ENCODE measurements at regions not wholly inside any gene's neighbourhood (a gene's known extent, or its start where the extent isn't known, plus 50 kb on each side); places are given as distances from the start of the nearest gene placed in this dataset.

DNA sequence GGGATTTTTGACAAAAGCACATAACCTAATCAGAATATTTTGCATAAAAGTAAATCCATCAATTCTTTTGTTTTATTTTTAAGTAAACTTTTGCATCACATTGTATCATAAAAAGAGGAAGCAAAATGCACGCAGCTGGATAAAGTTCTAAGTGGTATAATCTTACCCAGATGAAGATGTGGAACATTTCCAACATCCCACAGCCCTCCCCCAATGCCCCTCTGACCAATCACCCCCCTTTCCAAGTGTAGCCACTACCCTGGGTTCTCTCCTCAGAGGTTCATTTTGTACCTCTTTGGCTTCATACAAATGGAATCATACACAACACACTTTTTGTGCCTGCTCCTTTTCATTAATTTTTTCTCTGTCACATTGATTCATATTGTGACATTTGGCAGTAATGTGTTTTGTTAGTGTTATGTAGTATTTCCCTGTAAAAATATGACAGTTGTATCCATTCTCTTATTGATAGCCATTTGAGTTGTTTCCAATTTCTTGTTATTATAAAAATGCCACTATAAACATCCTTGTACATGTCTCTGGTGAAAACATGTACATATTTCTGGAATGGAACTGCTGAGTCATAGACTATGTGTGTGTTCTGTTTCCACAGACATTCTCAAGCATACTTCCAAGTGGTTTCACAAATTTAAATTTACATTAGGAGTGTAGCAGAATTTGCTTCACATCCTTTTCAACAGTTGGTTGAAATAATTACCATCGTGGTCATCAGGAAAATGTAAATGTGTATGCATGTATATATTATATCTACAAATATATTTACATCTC lies 92.9 kb upstream of the SYNDIG1 start:
- no peak for DNase-seq

DNA sequence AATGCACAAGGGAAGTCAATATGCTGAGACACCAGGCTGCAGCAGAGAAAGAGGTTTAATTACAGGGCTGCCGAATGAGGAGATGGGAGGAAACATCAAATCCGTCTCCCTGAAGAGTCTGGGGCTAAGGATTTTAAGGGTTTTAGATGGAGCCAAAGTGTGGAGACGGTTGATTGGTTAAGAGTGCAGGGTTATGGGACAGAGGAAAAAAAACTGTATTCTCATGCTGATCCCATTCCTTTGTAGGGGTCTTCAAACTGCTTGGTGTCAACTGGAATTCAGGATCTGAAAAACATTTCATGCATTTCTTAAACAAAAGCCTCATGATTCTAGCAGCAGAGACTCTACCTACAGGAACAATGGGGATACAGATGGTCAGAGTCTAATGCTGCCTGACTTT lies 96.1 kb upstream of the SYNDIG1 start:
- DNase-seq = no peak

DNA sequence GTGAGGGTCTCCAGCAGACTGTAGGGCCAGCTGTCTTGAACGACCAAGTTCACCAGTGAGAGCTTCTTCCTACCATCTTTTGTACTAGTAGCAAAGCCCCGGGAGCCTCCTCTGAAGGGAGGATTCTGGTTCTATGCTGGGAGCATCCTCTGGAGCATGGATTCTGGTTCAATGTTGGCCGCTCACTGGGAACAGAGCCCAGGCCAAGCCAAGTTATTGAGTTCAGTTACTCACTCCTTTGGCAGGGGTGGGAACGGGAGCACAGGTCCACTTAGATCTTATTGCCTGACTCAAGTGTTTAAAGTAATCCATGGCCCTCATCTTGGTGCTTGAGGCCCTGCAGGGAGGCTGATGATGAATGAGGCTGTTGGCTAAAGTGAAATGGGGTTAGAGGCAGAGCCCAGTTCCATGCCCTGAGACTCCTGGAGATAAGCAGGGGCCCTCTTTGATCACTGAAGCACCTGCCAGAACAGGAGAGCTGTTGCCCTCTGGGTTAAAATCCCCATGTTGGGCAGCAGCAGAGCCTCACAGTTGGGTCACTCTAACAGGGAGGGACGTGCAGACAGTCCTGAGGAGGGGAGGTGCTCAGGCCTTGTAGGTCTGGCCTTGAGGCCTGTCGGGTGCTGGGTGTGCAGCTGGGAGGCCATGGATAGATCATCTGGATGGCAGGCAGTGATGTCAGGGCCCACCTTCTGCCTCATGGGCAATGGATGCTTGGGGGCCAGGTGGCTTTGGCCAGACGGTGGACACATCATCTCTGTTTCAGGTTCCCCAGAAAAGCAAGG lies 98.3 kb upstream of the SYNDIG1 start:
- no peak for DNase-seq

DNA sequence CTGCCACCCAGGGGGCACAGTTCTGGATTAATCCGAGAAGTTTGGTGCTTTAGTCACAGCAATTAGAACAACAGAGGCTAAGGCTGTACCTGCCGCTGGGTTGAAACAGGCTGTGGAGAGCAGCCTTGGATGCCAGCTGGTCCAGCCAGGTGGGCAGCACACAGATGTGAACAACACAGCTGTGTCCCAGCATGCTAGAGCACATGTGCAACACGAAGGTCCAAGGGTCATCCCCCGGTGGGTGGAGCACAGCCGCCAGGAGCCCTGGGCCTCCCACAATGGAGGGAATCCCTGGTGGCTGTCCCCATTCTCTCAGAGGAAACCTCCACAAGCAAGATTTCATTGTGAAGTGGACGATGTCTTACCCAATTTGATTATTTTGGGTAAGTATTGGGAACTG lies 99.2 kb upstream of the SYNDIG1 start:
- DNase-seq = no peak

DNA sequence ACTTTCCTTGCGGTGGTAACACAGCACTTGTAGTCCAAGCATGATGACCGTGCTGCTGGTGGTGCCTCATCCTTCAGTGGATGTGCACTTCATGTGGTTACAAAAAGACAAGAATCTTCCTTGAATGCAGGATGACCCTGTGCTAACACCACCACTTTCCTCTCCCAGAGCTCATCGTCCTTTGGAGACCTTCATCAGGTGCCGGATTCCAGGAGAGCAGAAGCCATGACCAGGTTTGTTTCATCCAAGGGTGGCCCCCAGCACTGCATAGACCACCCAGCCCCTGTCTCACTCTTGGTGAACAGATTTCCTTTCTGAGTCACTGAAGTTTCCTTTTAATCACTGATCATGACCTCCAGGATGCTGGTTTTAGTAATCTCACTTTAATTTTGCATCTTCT lies 101.2 kb upstream of the SYNDIG1 start:
- no peak for DNase-seq

DNA sequence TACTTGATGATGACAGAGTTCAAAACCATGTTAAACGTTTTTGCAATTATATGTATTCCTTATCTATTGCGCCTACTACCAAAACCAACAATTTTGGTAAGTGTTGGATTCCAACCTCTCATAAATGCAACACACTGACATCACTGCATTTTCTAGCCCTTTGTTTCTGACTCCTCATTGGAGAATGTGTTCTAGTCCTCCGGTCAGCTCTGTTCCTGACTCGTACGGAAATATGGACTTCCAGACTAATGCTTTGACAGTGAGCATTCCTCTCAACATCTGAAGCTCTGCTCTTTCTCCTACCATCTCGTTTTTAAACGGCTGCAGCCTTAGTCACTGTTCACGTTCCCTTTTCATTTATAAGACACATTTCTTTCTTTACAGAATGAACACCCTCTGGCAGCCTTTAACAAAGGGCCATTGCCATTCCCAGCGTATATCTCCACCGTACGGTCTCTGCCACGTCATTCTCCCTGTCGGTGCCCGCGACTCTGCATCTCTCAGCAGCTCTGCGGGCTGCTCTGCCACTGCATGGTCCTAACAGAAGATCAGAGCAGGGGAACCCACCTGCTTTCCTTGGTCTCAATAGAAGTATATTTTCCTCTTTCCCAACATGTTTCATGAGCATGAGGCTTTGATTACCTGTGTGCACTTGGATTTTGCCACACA lies 103.0 kb upstream of the SYNDIG1 start:
- no peak for DNase-seq

DNA sequence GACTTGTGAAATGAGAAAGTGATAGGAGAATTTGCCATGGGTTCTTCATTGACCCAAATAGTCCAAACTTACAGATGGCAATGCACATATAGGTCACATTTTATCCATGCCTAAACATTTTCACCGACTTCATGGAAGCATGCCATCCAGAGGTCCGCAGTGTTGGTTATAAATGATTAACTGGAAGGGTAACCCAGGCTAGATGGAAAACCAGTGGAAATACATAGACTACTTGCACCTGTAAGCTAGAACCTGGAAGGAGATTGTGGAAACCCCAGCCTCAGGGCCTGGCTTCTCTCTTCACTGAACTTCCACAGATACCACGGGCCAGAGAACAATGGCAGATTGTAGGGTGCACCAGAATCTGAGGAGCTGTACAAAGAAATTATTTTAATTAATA lies 103.8 kb upstream of the SYNDIG1 start:
- DNase-seq = no peak

DNA sequence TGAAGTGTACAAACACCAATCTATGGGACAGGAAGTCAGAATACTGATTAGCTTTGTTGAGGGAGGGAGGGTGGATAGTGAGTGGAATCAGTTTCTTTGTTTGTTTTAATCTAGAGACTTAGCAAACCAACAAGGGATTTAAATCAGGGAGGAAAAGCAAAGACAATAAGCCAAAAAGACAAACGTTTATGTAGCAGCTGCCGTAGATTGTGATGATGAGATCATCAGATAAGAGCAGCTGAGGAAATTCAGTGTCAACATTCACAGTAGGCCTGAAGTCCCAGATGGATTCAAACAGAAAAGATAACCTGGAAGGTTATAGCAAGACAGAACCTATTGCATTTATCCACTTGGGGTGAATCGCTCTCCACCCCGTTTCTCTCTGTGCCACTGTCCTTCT lies 104.9 kb upstream of the SYNDIG1 start:
- no peak for DNase-seq

DNA sequence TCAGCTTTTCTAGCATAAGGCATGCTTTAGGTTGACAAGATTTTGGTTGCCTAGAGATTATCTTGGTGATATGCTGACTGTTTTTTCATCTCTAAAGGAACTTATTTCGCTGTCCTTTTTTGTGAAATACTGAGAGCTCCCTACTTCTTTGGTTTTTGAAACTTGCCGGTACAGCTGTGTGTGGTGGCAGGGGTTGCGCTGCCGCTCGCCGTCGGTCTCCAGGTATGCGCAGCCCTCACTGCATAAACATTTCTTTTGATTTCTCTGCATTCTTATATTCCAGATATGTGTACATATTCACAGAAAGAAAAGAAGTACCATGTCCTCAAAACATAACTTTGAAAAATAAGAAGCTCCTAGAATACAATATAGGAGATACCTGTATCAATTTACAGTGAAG lies 106.4 kb upstream of the SYNDIG1 start:
- no peak for DNase-seq

DNA sequence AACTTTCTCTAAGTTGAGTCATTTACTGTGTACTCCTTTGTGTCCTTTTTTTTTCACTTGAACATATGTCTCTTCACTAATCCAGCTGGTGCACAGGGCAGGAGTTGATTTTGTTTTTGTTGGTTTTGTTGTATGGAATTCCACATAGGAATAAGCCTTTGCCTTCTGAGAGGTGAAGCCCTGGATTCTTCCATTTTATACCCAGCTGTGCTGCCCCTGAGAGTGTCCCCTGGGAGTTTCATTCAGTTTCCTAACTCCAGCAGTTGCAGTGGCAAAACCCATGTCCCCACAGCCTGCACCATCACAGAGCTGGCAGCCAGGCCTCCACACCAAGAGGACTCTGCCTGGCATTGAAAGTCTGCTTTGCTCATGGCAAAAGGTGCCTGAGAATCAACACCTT lies 107.3 kb upstream of the SYNDIG1 start:
- DNase-seq = no peak

DNA sequence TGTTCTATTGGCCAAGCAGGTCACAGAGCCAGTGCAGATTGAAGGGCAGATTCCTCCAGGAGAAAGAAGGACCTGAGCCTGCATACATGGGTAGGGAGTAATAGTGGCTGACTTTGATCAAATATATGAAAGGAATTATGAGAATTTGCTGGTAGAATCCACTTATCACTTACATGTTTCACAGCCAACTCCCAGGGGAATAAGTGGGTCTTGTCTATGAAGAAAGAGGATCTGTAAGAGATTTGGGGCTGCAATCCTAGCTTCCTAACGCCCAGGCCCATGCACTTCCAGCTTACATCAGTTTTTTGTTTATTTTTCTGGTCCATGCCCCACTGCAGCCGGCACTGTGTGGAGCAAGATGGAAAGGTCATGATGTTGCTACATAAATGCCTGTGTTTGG lies 107.9 kb upstream of the SYNDIG1 start:
- no peak for DNase-seq

DNA sequence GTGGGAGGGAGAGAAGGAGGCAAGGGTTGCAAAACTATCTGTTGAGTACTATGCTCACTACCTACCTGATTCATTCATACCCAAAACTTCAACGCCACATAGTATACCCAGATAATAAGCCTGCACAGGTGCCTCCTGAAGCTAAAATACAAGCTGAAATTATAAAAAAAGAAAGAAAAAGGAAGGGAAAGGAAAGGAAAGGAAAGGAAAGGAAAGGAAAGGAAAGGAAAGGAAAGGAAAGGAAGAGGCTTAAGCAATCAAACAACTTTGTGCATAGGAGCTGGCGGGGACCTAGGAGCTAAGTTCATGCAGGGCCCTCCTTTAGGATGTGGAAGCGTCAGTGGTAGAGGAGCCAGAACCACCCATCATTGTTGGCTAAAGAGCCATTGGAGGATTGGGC lies 108.9 kb upstream of the SYNDIG1 start:
- DNase-seq = no peak

DNA sequence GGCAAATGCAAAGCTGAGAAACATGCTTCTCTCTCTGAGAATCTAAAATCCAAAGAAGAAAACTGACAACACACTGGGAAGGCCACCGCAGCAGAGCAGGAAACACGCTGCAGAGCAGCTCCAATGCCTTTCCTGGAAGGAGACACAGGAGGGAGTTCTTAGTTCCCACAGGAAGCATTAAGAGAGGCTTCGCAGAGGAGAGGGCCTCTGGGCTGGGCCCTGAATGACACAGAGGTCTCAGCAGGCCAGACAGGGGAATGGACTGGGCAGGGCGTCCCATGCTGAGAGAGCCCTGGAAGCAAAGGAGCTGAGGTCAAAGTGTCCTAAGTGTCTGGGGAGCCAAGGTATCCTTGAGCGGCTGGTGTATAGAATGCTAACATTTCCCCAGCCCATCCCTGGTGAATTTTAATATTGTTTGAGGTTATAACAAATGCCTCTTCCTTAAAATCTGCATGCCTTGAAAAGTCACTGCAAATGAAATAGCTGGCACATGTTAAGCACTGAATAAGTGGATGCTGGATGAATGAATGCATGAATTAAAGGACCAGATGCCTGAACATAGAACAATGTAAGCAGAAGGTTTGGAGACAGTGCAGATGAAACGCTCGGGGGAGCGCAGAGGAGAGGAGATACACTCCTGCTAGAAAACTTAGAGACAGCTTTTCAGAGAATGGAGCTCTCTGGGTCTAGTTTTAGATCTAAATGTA lies 110.0 kb upstream of the SYNDIG1 start:
- DNase-seq = no peak

DNA sequence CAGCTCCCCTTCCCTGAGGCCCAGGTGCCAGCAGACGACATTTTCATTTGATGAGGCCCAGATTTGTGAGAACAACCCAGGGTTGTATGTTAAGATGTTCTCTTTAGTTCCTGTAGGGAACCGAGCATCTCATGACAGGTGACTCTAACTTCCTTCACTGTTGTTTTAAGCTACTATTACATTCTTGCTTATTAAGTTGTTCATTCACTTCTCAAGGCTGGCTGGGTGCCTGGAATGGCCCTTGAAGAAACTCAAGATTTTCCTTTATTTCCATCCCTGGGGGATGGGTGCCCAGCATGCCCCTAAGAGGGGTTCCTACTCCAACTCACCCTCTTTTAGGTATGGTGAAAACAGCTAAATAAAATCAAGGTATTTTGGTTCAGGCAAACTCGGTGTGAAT lies 111.5 kb upstream of the SYNDIG1 start:
- DNase-seq = no peak

DNA sequence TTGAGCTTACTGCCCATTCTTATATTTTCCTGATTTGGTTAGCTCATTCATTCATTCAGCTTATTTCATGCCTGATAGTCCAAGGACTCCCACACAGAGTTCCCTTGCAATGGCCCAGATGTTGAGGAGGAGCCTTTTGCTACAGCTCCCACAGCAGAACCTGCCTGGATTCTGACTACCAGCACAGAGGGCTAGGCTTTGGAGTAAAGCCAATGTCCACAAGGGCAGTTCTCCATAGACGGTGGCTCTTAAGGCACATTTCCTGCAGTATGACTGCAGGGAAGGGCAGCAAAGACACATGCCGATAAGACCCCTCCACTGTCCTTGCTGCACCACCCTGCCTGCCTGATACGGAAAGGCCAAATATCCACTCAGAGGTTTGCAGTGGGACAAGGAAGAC lies 112.3 kb upstream of the SYNDIG1 start:
- DNase-seq = no peak

DNA sequence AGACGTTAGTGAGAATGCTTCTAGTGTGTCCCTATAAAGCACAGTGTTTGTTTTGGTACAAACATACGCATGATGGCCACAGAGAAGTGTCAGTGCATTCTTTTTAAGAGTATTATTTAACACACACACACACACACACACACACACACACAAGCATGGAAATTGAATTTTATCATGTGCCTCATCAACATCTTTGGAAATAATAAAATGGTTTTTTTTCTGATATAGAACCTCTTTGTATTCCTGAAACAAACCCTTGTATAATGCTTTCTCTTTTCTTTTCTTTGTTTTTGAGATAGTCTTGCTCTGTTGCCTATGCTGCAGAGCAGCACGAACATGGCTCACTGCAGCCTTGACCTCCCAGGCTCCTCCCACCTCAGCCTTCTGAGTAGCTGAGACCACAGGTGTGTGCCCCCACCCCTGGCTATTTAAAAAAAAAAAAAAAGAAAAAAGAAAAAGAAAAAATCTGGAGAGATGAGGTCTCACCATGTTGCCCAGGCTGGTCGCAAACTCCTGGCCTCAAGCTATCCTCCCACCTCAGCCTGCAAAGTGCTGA lies 116.2 kb upstream of the SYNDIG1 start:
- no peak for DNase-seq

DNA sequence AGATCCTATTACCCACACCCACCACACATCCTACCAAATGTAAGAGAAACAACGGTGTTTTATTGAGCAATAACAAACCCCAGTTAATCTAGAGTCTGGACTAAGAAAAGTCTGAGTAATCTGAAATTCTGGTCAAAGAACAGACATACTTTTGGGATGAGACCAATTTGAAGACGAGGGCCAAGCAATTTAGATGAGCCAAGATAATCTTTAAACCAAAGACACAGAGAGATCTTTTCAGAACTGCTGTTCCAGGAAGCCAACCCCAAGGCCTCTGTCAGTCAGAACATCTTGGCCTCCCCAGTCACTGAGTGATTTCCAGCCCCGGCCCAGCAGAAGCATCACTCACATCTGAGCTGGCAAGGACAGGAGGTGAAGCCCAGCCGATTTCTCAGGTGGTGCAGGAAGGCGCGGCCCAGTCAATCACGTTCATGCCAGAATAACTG lies 118.5 kb upstream of the SYNDIG1 start:
- no peak for DNase-seq

DNA sequence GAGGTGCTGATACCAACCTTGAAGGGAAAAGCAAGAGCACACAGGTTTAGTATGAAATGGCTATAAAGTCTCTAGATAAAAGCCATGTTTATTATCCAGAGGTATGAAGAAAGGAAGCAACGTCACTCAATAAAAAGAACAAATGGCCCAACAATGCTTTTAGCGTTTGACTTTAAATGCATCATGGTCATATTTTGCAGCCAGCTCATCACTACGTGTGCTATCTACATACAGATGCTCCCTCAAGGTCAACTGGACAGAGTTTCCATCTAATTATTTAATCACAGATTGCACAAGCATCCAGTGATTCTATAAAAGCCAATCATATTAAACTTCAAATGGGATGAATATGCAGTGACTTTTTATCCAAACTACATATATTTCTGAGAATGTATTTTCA lies 127.6 kb upstream of the SYNDIG1 start:
- no peak for DNase-seq

DNA sequence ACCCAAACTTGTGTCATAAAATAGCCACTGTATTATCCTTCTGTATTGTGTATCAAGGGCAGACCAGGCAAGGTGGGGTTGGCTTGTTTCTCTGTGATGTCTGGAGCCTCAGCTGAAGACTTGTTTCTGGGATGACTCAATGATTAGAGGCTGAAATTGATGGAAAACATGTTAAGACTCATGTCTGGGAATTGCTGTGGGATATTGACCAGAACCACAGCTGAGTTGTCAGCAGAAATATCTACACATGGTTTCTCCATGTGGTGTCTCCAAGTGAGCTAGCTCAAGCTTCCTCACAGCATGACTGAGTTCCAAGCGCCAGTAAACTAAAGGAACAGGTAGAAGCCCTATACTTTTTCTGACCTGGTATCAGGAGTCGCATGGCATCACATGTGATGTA lies 128.5 kb upstream of the SYNDIG1 start:
- DNase-seq = no peak

DNA sequence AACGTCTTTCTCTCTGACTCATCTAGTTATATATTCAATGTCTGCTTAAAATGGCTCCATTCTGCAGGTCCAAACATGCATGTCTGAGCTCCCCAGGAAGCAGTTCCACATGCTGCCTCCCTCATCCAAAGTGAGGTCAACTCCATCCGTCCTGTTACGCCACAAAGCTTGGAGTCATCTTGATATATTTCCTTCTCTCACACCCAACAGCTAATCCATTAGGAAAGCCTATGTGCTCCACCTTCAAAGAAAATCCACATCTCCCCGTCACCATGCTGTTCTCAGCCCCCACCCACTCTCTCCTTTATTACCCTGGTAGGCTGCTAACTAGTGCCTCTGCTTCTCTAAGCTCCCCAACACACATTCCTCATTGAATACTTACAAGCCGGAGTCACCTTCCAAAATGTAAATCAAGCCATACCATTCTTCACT lies 130.2 kb upstream of the SYNDIG1 start:
- no peak for DNase-seq

DNA sequence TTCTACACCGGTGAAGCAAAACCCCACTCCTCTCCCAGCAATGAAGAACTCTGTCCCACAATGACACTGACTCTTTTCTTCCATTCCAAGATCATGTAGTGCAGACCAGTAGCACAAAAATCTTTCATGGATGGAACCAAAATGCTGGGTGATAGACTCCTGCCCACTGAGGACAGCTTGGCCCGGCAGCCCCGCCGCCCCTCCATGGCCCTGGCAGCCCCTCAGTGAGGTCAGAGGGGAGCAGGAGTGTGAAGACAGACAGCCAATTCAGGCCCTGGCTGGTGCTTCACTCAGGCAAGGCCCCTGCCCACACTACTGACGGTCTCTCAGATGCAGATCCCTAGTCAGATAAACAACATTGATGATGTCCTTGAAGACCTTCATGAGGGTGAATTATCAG lies 131.9 kb upstream of the SYNDIG1 start:
- no peak for DNase-seq

DNA sequence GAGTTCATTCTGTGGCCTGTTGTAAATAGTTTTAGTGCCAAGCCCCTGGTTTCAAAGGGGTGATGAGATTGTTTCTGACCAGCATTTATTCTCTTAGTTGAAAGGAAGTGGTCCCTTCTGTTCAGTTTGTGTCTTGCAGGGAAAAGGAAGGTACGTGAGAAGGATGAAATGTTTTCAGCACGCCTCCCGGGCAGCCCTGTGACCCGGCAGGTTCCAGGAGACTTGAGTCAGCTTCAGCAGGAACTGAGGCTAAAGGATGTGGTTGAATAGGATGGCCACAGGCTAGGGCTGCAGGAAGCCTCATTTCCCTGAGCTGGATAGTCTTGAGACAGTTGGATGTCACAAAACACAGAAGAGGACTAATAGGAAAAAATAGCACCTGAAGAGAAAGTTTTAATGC lies 132.4 kb upstream of the SYNDIG1 start:
- DNase-seq = no peak

DNA sequence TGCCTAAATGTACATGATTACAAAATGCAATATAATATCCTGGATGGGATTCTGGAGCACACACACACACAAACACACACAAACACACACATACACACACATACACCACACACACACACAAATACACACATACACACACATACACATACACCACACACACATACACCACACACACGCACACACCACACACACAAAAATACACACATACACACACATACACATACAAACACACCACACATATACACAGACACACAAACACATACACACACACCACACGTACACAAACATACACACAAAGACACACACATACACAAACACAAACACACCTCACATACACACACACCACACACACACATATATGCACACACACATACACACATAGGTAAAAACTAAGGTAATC lies 134.6 kb upstream of the SYNDIG1 start:
- no peak for DNase-seq
